ENCODE measurements at regions not wholly inside any gene's neighbourhood (a gene's known extent, or its start where the extent isn't known, plus 50 kb on each side); places are given as distances from the start of the nearest gene placed in this dataset.

DNA sequence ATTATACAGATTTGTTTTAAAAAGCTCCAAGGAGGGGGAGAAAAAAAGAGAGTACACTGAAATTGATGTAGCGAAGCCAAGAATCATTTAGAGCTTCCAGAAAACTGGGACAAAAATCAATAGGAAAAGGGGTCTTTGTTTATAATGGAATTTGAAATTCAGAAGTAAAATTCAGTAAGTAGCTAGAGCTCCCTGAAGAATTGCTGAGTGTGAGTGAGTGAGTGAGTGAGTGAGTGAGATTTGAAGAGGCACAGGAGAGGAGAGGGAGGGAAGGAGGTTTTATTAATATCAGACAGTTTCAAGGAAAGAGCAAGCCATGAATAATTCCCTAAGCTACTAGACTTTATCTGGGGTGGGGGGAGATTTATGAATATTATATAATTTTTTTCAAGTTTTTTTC lies 60.7 kb upstream of the ARHGAP28 start:
- TF ChIP-seq, protein P1, sequence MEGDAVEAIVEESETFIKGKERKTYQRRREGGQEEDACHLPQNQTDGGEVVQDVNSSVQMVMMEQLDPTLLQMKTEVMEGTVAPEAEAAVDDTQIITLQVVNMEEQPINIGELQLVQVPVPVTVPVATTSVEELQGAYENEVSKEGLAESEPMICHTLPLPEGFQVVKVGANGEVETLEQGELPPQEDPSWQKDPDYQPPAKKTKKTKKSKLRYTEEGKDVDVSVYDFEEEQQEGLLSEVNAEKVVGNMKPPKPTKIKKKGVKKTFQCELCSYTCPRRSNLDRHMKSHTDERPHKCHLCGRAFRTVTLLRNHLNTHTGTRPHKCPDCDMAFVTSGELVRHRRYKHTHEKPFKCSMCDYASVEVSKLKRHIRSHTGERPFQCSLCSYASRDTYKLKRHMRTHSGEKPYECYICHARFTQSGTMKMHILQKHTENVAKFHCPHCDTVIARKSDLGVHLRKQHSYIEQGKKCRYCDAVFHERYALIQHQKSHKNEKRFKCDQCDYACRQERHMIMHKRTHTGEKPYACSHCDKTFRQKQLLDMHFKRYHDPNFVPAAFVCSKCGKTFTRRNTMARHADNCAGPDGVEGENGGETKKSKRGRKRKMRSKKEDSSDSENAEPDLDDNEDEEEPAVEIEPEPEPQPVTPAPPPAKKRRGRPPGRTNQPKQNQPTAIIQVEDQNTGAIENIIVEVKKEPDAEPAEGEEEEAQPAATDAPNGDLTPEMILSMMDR (IDR thresholded peaks at IDR 0.05 in 4 of 5, conservative IDR thresholded peaks at IDR 0.05 in 1 of 5): no peak
- no peak for TF ChIP-seq POLR2A (IDR thresholded peaks at IDR 0.05)

All from gastrocnemius medialis (tissue), 4 donors.